ENCODE measurements at regions not wholly inside any gene's neighbourhood (a gene's known extent, or its start where the extent isn't known, plus 50 kb on each side); places are given as distances from the start of the nearest gene placed in this dataset.

DNA sequence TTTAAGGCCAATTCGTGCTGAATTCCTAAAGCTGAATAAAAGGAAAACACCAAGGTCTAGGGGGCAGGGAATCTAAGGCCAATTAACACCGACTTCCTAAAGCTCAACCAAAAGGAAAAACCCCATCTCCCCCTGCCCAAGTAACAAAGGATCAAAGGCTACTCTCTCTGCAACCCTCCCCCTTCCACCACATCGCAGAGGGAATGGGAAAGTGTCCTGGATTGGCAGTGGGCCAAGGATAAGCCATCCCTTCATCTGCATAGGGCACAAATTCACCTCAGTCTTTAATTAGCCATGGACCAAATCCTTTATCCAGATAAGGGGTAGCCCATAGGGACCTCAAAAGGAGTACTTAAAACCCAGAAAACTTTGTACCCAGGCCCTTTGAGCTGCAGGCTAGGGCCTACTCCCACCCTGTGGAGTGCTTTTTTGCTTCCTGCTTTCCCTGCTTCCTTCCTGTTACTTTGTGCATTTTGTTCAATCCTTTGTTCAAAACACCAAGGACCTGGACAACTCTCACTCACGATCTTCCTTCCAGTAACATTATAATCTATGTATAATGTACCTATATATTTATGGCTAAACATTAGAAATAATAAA lies 2119.8 kb upstream of the CELF4 start:
- DNase-seq (ENCODE audit: low spot score in 2 of 2) (no peak), ATAC-seq (no peak)
- peaks cover 0 to 4% of the 10 kb centered on the region in 2 donors for H3K36me3 Mint-ChIP-seq
- H3K27ac Mint-ChIP-seq: no peak overlapping the region
- H3K9me3 Mint-ChIP-seq: peaks cover 11 to 13% of the 10 kb centered on the region in 2 donors

DNA sequence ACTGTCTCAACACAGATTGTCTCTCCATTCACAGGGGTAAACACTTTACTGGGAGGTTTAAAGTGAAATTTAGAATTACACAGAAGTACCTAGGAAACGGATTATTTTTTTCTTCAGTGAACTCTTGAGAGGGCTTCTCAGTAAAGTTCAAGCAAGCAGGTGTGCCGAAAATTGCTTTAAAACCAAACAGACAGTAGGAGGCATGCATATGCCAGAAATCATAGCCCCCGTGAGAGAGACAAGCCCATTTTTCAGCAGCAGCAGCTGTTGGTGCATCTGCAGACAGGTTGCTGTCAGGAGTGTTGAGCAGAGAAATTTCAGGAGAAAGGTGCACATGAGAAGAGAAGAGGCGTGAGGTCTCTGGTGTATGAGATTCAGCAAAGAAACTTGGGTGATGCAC lies 2115.5 kb upstream of the CELF4 start:
- DNase-seq (ENCODE audit: low spot score in 2 of 2): no peak
- ATAC-seq: no peak
- H3K9me3 Mint-ChIP-seq: peaks cover 11 to 18% of the 10 kb centered on the region in 2 donors
- no peak overlapping the region for H3K27ac Mint-ChIP-seq
- peaks cover 0 to 4% of the 10 kb centered on the region in 2 donors for H3K36me3 Mint-ChIP-seq

DNA sequence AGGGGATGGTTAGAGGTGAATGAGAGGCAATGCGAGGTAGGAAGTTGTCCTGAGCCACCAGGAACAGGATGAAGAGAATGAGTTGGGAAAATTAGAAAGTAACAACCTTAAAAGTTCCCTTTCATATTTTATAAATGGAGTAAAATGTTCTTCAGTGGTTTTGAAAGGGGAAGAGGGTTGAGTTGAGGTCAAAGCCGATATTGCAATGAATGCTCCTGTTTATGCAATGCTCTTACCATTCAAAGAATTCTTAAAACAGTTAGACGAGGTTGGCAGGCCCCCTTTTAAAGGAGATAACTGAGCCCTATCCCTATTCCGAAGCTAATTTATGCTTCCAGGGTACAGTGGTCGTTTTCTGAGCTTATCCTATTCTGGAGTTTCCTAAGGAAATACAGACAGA lies 2110.3 kb upstream of the CELF4 start:
- ATAC-seq (no peak), DNase-seq (ENCODE audit: low spot score in 2 of 2) (no peak)
- Mint-ChIP-seq H3K9me3 (peaks cover 0 to 13% of the 10 kb centered on the region in 2 donors), H3K36me3 (peaks cover 0 to 1% of the 10 kb centered on the region in 2 donors), H3K27ac (no peak overlapping the region)

DNA sequence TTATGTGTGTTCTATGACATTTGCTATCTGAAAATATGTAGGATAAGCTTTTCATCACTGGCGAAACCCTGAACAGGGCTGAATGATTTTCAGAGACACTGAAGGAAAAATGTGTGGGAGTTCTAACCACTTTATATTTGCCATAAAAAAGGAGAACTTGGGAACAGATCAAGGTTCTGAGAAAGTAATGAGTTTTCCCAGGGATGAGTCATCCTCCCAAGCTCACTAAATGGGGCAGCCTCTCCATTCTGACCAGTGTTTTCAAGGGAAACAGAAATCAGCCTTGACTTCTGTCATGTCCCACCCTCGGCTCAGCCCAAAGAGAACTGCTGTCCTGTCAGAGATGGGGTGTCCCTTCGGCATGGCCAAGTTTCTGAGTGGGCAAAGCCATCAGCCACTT lies 2109.8 kb upstream of the CELF4 start:
- H3K27ac Mint-ChIP-seq: no peak overlapping the region
- H3K36me3 Mint-ChIP-seq: no peaks in the 10 kb centered on the region
- peaks cover 0 to 10% of the 10 kb centered on the region in 2 donors for H3K9me3 Mint-ChIP-seq
- ATAC-seq (no peak), DNase-seq (ENCODE audit: low spot score in 2 of 2) (no peak)

DNA sequence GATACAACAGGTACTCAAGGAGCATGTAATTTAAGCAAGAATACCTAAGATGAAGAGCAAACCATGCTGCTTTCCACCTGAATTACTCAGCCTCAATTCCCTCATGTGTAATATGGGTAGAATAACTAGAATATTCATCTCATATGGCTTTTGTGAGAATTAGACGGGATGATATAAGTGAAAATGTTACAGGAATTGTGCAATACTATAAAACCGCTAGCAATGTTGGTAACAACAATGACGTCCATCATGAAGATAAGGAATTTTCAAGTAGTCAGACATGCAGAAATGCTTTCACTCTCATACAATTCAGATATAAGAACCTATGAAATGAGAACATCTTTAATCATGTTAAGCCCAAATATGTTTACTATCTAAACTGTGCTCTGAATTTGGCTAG lies 2106.6 kb upstream of the CELF4 start:
- no peak for ATAC-seq
- Mint-ChIP-seq H3K9me3 (peaks cover 8 to 13% of the 10 kb centered on the region in 2 donors), H3K27ac (no peak overlapping the region), H3K36me3 (no peaks in the 10 kb centered on the region)
- no peak for DNase-seq (ENCODE audit: low spot score in 2 of 2)

DNA sequence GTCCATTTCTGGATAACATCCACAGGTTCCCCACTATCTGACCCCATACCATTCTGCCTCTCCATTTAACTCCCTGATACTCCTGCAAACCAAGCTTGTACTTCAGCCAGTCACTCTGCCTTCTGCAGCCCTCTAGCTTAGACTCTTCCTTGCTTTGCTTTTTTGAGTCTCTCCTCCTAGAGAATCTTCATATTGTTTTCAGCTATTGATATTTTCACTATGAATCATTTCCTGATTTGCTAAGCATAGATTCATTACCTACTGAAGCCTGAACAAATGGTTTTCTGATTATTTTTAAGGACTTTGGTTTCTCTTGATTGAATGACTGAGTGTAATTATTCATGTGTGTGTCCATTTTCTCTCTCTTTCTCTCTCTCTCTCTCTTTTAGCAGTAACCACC lies 2102.3 kb upstream of the CELF4 start:
- ATAC-seq (no peak), DNase-seq (ENCODE audit: low spot score in 2 of 2) (no peak)
- Mint-ChIP-seq H3K36me3 (no peaks in the 10 kb centered on the region), H3K27ac (no peak overlapping the region), H3K9me3 (peaks cover 12 to 16% of the 10 kb centered on the region in 2 donors)

DNA sequence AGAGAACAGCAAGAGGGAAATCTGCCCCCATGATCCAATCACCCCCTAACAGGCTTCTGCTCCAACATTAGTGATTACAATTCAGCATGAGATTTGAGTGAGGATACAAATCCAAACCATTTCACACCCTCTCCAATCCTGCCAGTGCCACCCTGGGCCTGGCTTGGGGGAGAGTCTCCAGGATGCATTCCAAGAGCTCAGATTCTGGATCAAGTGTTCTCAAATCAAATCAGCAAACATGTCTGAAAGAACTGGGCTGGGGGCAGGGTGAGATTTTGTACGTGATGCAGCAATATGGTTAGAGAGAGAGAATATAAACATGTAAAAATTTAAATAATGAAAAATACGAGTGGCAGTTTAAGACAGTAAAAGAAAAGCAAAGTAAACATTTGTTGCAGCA lies 2100.9 kb upstream of the CELF4 start:
- H3K36me3 Mint-ChIP-seq: no peaks in the 10 kb centered on the region
- DNase-seq (ENCODE audit: low spot score in 2 of 2) (no peak), ATAC-seq (no peak)
- no peak overlapping the region for H3K27ac Mint-ChIP-seq
- H3K9me3 Mint-ChIP-seq: peaks cover 12 to 20% of the 10 kb centered on the region in 2 donors

DNA sequence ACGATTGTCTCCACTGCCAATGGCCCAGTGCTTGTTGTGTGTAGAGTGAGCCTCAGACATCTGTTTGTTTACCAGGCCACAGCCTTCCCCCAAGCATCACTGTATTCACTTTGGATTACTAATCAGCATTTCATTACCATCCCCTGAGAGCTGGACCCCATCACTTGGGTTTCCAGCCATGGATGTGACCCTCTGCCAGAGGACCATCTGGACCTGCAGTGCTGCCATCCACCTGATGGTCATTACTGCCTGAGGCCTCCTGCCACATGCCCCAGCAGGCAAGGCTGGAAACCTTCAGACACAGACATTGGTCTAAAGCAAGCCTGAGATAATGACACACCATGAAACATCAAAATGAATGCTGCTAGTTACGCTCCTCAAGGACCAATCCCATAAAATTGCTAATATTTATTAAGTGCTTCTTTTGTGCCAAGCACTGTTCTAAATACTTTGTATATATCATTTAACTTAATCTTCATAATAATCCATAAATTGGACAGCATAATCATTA lies 2096.3 kb upstream of the CELF4 start:
- no peaks in the 10 kb centered on the region for H3K36me3 Mint-ChIP-seq
- ATAC-seq: no peak
- no peak overlapping the region for H3K27ac Mint-ChIP-seq
- DNase-seq (ENCODE audit: low spot score in 2 of 2): no peak
- H3K9me3 Mint-ChIP-seq: peaks cover 3 to 10% of the 10 kb centered on the region in 2 donors

DNA sequence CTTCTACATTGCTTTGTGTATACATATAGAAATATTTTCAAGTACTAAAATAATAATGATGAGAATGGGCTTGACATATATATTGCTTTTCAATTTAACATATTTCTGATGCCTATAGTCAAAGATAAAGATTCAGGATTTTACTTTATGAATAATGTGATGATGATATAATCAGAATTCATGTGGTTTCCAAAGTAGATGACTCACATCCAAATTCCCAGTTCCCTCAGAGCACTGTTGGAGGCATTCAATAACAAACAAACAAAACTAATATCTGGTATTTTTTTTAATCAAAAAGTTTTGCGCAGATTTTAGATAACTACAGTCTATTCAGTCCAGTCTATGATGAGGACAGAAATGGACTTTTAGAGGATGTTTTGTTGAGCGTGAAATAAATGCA lies 2094.5 kb upstream of the CELF4 start:
- Mint-ChIP-seq H3K9me3 (peaks cover 3 to 4% of the 10 kb centered on the region in 2 donors), H3K27ac (no peak overlapping the region), H3K36me3 (no peaks in the 10 kb centered on the region)
- no peak for ATAC-seq
- DNase-seq (ENCODE audit: low spot score in 2 of 2): no peak

DNA sequence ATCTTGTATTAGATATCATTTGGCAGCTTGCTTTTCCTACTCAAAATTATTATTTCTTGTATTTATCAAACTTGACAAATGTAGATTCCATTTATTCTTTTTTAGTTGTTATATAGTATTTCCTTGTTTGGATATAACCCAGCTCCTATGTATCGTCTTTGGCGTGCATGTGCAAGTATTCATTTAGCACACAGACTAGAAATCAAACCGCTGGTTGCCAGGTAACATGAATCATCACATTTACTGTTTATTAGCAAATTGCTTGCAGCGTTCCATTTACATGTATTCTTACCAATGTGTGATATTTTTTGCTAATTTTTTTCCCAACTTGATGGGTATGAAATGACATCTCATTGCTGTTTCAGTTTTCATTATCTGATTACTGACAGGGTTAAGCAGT lies 2089.7 kb upstream of the CELF4 start:
- ATAC-seq (no peak), DNase-seq (ENCODE audit: low spot score in 2 of 2) (no peak)
- no peaks in the 10 kb centered on the region for H3K36me3 Mint-ChIP-seq
- H3K9me3 Mint-ChIP-seq: no peaks in the 10 kb centered on the region
- H3K27ac Mint-ChIP-seq: no peak overlapping the region

DNA sequence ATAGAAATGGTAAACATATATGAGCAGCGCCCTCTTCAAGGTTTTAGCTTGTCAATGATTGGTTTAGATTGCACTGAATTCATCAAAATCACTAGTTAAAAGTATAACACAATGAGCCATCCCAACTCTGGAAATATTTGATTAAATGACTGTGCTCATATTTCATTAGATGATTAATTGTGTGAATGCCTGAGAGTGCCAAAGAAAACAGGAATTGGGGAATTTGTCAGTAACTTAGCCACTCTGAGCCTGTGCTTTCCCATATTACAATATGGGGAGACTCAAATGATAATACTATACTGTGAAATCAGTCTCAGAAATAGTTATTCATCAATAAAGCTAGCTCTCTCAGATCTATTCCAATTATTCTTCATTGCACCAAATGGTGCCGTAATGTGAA lies 2087.6 kb upstream of the CELF4 start:
- DNase-seq (ENCODE audit: low spot score in 2 of 2): no peak
- no peak for ATAC-seq
- H3K9me3 Mint-ChIP-seq: peaks cover 4% of the 10 kb centered on the region in 2 donors
- no peaks in the 10 kb centered on the region for H3K36me3 Mint-ChIP-seq
- no peak overlapping the region for H3K27ac Mint-ChIP-seq

DNA sequence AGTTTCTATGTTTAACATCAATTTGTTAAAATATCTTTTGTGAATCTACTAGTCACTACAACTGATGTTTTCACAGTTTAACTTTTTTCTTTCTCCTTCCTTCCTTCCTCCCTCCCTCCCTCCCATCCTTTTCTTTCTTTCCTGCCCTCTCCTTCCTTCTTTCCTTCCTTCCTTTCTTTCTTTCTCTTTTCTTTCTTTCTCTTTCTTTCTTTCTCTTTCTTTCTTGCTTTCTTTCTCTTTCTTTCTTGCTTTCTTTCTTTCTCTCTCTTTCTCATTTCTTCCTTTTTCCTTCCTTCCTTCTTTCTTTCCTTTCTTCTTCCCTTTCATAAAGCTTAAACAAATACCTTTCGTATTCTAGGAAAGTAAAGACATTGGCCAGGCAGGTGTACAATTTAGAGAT lies 2083.0 kb upstream of the CELF4 start:
- Mint-ChIP-seq H3K36me3 (no peaks in the 10 kb centered on the region), H3K9me3 (peaks cover 8 to 10% of the 10 kb centered on the region in 2 donors), H3K27ac (no peak overlapping the region)
- ATAC-seq (no peak), DNase-seq (ENCODE audit: low spot score in 2 of 2) (no peak)

DNA sequence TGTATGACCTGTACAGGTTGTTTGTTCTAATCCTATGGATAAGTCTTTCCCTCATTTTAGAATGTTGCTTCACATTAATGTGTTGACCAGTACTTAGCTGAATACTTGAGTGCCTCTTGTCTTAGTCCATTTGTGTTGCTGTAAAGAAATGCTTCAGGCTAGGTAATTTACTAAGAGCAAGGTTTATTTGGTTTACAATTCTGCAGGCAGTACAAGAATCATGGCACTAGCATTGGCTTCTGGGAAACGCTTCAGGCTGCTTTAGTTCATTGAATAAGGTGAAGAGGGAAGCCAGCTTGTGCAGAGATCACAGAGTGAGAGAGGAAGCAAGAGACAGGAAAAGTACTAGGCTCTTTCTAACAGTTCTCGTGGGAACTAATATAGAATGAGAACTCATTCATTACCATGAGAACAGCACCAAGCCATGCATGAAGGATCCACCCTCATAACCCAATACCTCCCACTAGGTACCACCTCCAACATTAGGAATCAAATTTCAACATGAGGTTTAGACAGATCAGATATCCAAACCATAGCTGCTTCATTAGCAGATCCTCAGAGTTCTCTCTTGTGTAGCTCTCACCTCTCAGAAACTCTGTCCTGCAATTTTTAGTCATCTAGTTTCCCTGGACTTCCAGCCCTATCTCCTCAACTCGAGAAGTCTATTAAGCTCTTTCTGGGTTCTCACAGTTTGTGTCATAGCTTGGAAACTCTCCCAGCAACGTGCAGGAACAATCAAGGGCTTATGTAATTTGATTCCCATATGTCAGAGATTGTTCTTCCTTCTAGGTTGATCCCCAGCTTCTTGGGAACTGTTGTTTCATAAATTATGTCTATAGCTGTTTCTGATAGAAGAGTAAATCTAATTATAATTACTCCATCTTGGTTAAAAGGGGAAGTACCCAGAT lies 2082.3 kb upstream of the CELF4 start:
- H3K36me3 Mint-ChIP-seq: no peaks in the 10 kb centered on the region
- no peak overlapping the region for H3K27ac Mint-ChIP-seq
- DNase-seq (ENCODE audit: low spot score in 2 of 2) (no peak), ATAC-seq (no peak)
- peaks cover 8 to 13% of the 10 kb centered on the region in 2 donors for H3K9me3 Mint-ChIP-seq

DNA sequence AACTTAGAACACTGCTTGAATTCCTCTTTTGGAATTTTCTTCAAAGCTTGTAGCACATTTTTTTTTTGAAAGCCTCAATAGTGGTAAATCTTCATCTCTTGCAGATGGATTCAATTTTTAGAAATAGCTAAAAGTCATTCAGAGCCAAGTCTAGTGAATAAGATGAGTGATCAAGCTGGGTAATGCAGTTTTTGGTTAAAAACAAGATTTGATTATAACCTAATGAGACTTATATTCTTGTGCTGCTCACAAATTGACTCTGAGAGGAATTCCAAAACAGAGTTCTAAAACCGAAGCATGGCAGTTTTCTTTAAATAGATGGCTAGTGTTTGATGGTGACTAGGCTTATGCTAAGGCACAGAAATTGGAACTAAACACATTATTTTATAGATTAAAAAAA lies 2072.6 kb upstream of the CELF4 start:
- Mint-ChIP-seq H3K27ac (no peak overlapping the region), H3K9me3 (peaks cover 5 to 6% of the 10 kb centered on the region in 2 donors), H3K36me3 (no peaks in the 10 kb centered on the region)
- no peak for ATAC-seq
- no peak for DNase-seq (ENCODE audit: low spot score in 2 of 2)

DNA sequence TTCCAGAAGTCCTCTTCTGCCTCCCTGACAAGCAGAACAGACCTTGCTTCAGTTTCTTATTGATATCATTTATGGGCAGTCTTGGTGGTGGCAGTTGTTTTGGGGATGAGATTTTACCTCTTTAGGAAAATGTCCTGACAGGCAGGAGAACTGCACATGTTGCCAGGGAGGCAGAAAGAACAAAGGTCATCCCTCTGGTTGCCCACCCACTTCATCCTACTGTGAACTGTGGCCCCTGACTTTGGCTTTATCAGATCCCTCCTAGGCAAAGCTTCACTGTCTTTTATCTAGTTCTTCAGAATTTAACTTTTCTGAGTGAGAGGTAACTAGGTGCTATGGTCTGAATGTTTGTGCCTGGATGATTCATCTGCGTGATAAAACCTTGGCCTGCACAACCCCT lies 2071.3 kb upstream of the CELF4 start:
- Mint-ChIP-seq H3K27ac (no peak overlapping the region), H3K9me3 (peaks cover under 1 to 6% of the 10 kb centered on the region in 2 donors), H3K36me3 (no peaks in the 10 kb centered on the region)
- DNase-seq (ENCODE audit: low spot score in 2 of 2) (no peak), ATAC-seq (no peak)

DNA sequence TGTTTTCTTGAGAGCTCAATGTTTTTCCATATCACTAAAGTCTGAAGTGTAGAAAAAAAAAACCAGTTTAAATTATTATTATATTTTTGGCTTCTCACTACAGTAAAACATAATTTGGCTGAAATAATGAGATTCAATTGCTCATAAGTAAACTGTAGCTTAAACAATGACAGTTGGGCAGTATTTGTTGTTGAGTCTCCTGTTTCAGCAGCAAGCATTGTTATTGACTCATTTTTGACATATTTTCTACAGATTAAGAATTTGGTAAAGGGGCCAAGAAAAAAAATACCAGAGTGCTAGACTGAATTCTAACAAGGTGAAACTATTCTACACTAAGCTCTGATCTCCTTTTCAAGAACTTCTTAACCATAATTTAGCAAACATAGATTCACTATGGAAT lies 2070.4 kb upstream of the CELF4 start:
- Mint-ChIP-seq H3K27ac (no peak overlapping the region), H3K9me3 (peaks cover 0 to 6% of the 10 kb centered on the region in 2 donors), H3K36me3 (peaks cover 0 to 3% of the 10 kb centered on the region in 2 donors)
- ATAC-seq (no peak), DNase-seq (ENCODE audit: low spot score in 2 of 2) (no peak)

DNA sequence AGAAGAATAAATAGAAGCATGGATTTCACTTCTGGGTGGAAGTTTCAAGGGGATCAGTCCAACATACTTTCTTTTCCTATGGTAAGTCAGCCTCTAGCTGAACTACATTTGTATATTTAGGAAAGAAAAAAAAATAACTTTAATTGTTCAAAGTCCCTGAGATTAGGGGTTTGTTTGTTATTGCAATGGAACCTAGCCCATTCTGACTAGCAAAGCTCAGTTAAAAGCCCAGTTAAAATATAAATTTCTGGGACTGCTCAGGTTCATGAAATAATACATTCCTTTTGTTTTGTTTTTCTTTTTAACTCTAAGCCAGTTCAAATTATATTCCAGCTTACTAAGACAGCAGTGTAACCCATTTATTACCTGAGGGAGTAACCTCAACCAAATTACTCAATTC lies 2069.6 kb upstream of the CELF4 start:
- Mint-ChIP-seq H3K9me3 (peaks cover 0 to 6% of the 10 kb centered on the region in 2 donors), H3K27ac (no peak overlapping the region), H3K36me3 (peaks cover 0 to 7% of the 10 kb centered on the region in 2 donors)
- DNase-seq (ENCODE audit: low spot score in 2 of 2) (no peak), ATAC-seq (no peak)

DNA sequence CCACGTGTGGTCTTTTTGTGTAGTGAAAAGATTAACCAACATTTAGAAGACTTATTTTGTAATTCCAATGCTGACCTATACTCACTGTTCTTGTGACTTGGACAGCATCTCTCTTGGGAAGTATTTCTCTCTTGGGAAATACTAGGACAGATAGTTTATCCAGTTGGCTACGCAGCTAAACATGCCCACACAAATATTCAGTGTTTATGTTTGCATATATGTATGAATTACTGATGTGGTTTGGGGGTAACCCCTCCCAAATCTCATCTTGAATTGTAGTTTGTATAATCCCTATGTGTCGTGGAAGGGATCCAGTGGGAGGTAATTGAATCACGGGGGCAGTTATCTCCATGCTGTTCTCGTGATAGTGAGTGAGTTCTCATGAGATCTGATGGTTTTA lies 2062.3 kb upstream of the CELF4 start:
- no peak overlapping the region for H3K27ac Mint-ChIP-seq

More for the DNA sequence above, 2062.3 kb upstream of the CELF4 start:
- ATAC-seq (no peak), DNase-seq (ENCODE audit: low spot score in 2 of 2) (no peak)
- peaks cover 0 to 7% of the 10 kb centered on the region in 2 donors for H3K36me3 Mint-ChIP-seq
- H3K9me3 Mint-ChIP-seq: peaks cover 5 to 16% of the 10 kb centered on the region in 2 donors

Measured in activated naive CD4-positive, alpha-beta T cell treated with anti-CD3 and anti-CD28 coated beads, Interleukin-2, amount 50 U/mL, for 72 hours (primary cell).